Colonic mucosa (tissue), 4 donors: ENCODE measurements at regions not wholly inside any gene's neighbourhood (a gene's known extent, or its start where the extent isn't known, plus 50 kb on each side); places are given as distances from the start of the nearest gene placed in this dataset.

Experiments used
- DNase-seq: peaks from one replicate; pipeline ENCODE4 v3.0.0-alpha.2; 2020
- H3K27ac ChIP-seq: fragments of 200-600 bp; one replicate; pipeline ENCODE4 v1.8.0; 2021
- H3K27me3 ChIP-seq: fragments of 200-600 bp; one replicate; pipeline ENCODE4 v1.8.0; 2021
- H3K36me3 ChIP-seq: fragments of 200-600 bp; one replicate; pipeline ENCODE4 v1.8.0; 2021
- H3K4me1 ChIP-seq: fragments of 200-600 bp; one replicate; pipeline ENCODE4 v1.8.0; 2021; ENCODE audit warnings: mild to moderate bottlenecking
- H3K4me3 ChIP-seq: fragments of 200-600 bp; one replicate; pipeline ENCODE4 v1.8.0; 2021
- H3K9ac ChIP-seq, 2 donors: one replicate each; pipeline ENCODE4 v1.7.0; 2013; ENCODE audit warnings: control low read depth in 2 of 2, low read depth in 2 of 2, low read length in 2 of 2
- H3K9me3 ChIP-seq: fragments of 200-600 bp; one replicate; pipeline ENCODE4 v1.8.0; 2021
- CTCF ChIP-seq: fragments of 200-600 bp; IDR thresholded peaks from one replicate; pipeline ENCODE4 v1.8.0; 2022; ENCODE audit warnings: antibody characterized with exemption, mild to moderate bottlenecking
- intact Hi-C: fragments of 100-400 bp; cut with DNase I; formaldehyde crosslinking; loops from one replicate; pipeline ENCODE4 v1.14.1; 2022
- donor health status: healthy.
- donor health status: DM: no; HTN: no; CAD: no.
- donor health status: DM: no; HTN: no; CAD: no.

GRCh38 chr17:65417406-65418221 lies 143.8 kb downstream of the AXIN2 start:
- Histone ChIP-seq H3K4me1 (no peaks in the 10 kb centered on the region), H3K36me3 (no peaks in the 10 kb centered on the region), H3K27me3 (no peaks in the 10 kb centered on the region), H3K9ac (no peak overlapping the region), H3K4me3 (no peak overlapping the region), H3K27ac (no peak overlapping the region), H3K9me3 (no peaks in the 10 kb centered on the region)
- intact Hi-C loops: no loop called here
- no peak for DNase-seq
- no peak for TF ChIP-seq CTCF

- DNase-seq: peak; percentile 69
- Histone ChIP-seq H3K27ac (no peak overlapping the region), H3K36me3 (no peaks in the 10 kb centered on the region), H3K4me3 (no peak overlapping the region), H3K9me3 (no peaks in the 10 kb centered on the region), H3K27me3 (no peaks in the 10 kb centered on the region), H3K9ac (no peak overlapping the region), H3K4me1 (no peaks in the 10 kb centered on the region)
- intact Hi-C loops: no loop called here
- no peak for TF ChIP-seq CTCF
These were observed 145.5 kb downstream of the AXIN2 start for GRCh38 chr17:65415991-65416390.

- H3K27ac ChIP-seq: peak overlapping the region; percentile 83
These were observed 148.1 kb downstream of the AXIN2 start for GRCh38 chr17:65413390-65413789.

GRCh38 chr17:65409381-65409780 lies 152.1 kb downstream of the AXIN2 start:
- no peak for DNase-seq
- H3K27me3 ChIP-seq: no peaks in the 10 kb centered on the region
- H3K27ac ChIP-seq: no peak overlapping the region
- intact Hi-C loops: no loop called here
- H3K4me1 ChIP-seq: peaks cover 6% of the 10 kb centered on the region
- H3K4me3 ChIP-seq: no peak overlapping the region
- no peaks in the 10 kb centered on the region for H3K36me3 ChIP-seq
- no peak overlapping the region for H3K9ac ChIP-seq
- TF ChIP-seq CTCF: no peak
- no peaks in the 10 kb centered on the region for H3K9me3 ChIP-seq

More at GRCh38 chr17:65413390-65413789, 148.1 kb downstream of the AXIN2 start:
- Histone ChIP-seq H3K36me3 (no peaks in the 10 kb centered on the region), H3K4me1 (peaks cover 2% of the 10 kb centered on the region), H3K9me3 (no peaks in the 10 kb centered on the region), H3K9ac (no peak overlapping the region), H3K4me3 (no peak overlapping the region), H3K27me3 (no peaks in the 10 kb centered on the region)
- no peak for TF ChIP-seq CTCF
- peak; percentile 74 for DNase-seq
- intact Hi-C loops: no loop called here

GRCh38 chr17:65408050-65408449 lies 153.4 kb downstream of the AXIN2 start:
- H3K9me3 ChIP-seq: no peaks in the 10 kb centered on the region
- no peak overlapping the region for H3K9ac ChIP-seq
- intact Hi-C loops: no loop called here
- no peaks in the 10 kb centered on the region for H3K27me3 ChIP-seq
- H3K27ac ChIP-seq: no peak overlapping the region
- no peak for TF ChIP-seq CTCF
- H3K4me1 ChIP-seq: peaks cover 6% of the 10 kb centered on the region
- DNase-seq: no peak
- H3K36me3 ChIP-seq: no peaks in the 10 kb centered on the region
- no peak overlapping the region for H3K4me3 ChIP-seq
